NCI-H1105 (cell line): ENCODE measurements at regions not wholly inside any gene's neighbourhood (a gene's known extent, or its start where the extent isn't known, plus 50 kb on each side); places are given as distances from the start of the nearest gene placed in this dataset.

Source experiments
- DNase-seq: peaks from one replicate; lab custom pipeline; 2025; lab: John Stamatoyannopoulos, UW

- DNase-seq = no peak
Measured at GRCh38 chr6:62338477-62338876, 52.5 kb upstream of the KHDRBS2 start.
